NCI-H2196 (cell line): ENCODE measurements at regions not wholly inside any gene's neighbourhood (a gene's known extent, or its start where the extent isn't known, plus 50 kb on each side); places are given as distances from the start of the nearest gene placed in this dataset.

Experiments used
- DNase-seq: peaks from one replicate; lab custom pipeline; 2025; ENCODE audit not compliant: unreplicated experiment; lab: John Stamatoyannopoulos, UW

GRCh38 chr15:47824147-47824546 is 106.8 kb downstream of the SEMA6D start:
- no peak for DNase-seq

- no peak for DNase-seq
Observed at GRCh38 chr15:47829667-47830066, 112.4 kb downstream of the SEMA6D start.

DNA sequence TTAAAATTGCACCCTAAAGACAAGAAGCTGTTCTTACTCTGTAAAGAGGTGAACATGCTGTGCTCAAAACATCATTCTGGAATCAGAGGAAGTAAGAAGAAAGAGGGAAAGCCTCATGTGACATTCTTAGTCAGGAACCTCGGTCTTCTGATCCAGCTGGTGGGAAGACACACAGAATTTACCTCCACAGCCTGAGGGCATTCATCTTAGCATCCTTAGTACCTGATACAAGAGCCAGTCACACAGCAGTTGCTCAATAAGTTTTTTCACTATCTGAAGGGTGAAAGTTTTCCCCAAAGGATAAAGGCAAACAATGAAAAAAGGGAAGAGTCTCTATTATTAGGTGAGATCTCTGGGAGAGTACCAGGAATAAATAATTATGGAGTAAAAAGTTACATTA is 116.8 kb downstream of the SEMA6D start:
- no peak for DNase-seq

DNA sequence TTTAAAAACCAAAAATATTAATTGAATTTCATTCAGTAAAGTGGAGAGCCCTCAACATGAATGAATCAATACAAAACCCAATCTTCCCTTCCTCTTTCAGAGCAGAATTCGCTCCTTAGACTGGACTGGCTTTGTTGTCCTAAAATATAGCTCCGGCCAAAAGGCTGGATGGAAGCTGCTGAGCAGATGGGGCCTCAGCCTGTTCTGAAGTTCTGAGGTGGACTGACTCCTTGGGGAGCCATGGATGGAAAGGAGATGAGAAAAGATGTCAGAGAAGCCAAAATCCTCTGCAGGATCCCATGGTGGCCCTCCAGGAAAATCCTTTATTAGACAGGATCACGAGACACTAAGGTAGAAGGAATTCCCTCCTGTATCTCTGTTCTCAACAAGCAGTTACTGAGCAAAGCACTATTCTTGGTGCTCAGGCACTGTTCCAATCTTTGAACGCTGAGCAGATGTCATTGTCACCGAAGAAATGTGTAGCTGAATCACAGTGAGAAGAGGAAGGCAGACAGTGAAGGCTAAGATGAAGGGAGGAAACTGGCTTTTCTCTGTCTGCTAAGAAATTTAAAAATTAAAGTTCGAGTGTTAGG is 122.0 kb downstream of the SEMA6D start:
- DNase-seq = no peak

DNA sequence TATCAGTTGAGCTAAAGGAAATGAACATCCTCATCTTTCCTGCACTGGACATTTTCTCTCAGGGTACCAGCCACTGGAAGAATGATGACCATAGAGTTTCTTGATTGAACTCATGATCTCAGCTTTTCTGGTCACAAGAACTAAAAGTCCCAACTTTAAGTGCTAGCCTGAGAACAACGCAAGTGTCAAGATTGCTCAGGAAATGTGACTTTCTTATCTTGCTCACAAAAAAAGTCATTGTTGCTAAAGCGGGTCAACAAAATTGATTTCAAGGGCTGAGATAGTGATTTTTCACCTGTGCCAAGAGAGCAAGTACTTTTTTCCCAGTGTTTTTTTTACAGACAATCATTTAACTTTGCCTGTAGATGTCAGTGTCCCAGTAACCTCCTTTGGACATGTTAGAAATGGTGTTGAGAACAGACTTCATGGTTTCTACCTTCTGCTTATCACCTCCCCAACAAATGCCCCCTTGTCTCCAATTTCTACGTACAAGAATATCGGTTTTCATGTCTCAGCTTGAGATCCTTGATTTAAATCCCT is 125.9 kb downstream of the SEMA6D start:
- DNase-seq = no peak

DNA sequence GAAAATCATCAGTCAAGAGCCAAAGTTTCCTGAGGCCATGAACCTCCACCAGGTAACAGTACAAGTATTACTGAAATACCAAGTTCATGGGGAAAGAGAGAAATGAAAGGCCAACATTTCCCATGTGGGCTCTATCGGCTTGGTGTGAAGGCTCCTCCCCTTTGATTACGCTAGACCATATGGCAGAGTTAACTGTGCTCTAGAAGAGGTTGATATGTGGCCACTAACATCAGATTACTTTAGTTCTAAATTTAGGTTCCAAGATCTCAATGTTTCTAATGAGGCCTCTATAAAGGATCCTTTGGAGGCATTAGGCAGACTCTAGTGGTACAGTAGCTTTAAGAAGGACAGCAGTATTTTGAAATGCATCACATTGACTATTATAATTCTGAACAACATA is 127.1 kb downstream of the SEMA6D start:
- DNase-seq = no peak

GRCh38 chr15:47846128-47846868 is 129.0 kb downstream of the SEMA6D start:
- no peak for DNase-seq

- no peak for DNase-seq
Observed at GRCh38 chr15:47846876-47847275, 129.6 kb downstream of the SEMA6D start.

DNA sequence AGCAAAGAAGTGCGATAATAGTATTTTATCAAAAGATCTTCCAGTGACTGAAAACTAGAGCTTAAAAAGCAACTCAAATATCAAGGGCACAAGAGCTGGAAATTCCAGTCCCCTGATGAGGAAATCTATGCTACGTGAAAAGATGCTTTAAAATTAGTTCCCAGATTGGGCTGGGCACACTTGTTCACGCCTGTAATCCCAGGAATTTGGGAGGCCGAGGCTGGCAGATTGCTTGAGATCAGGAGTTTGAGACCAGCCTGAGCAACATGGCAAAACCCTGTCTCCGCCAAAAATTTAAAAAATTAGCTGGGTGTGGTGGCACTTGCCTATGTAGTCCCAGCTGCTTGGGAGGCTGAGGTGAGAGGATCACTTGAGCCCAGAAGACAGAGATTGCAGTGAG is 138.8 kb downstream of the SEMA6D start:
- DNase-seq = no peak

GRCh38 chr15:47857014-47857775 is 139.9 kb downstream of the SEMA6D start:
- no peak for DNase-seq

DNA sequence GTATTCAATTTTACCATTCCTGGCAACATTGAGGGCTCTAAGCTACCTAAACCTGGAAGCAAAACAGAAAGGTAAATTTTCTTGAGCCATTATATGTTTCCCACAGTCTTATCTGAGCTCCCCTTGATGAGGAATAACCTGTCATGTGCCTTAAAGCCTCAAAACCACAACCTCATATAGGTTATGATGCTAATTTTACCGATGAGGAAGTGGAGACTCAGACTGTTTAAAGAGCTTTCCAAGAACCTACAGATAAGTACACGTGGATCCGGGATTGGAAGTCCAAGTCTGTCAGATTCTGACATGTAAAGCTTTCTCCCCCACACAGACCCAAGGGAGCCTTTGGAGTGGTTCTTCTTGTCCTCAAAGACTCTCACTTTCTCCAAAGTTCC is 140.5 kb downstream of the SEMA6D start:
- no peak for DNase-seq

GRCh38 chr15:47861111-47861903 is 144.0 kb downstream of the SEMA6D start:
- no peak for DNase-seq

GRCh38 chr15:47862402-47862801 is 145.1 kb downstream of the SEMA6D start:
- DNase-seq = no peak

DNA sequence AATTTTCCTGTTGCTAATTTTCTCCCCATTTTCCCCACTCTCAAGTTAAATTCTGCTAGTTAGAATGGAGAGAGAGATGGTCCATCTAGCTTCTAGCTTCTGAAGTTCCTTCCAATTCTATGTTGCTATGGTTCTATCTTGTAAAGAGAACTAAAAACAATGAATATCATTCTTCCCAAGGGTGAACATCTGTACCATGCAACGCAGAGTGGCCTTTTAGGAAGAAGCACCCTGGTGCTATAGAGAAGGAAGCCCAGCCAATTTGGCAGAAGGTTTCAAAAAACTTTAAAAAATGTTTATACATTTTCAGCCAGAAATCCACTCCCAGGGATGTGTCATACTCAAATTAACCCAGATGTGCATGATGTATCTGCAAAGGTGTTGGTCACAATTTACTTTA is 149.1 kb downstream of the SEMA6D start:
- DNase-seq = no peak

DNA sequence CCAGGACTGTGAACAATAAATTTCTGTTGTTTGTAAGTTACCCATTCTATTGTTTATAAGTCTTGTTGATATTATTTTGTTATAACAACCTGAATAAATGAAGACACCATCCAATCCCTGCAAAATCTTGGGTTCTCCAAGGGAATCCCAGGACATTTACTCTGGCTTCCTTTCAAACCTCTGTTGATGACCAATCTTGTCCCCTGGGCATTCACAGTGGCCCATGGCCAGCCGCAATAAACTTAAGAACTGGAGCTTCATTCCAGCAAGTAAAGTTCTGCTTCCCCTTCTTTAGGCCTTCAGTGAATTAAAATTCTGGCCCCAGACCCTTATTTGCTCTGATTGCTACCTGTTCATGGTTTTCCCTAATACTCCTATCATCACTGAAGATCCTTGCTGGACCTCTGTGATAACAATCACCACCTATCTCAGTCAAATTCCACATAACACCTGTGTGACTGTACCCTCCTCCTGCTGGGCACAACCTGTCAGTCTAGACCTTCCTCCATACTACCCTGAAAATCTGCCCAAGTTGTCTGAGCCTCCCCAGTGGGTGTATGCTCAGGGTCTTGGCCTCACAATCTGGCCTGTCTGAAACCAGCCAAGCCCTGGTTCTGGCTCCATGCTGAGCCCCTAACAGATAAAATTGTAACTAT is 153.1 kb downstream of the SEMA6D start:
- no peak for DNase-seq

DNA sequence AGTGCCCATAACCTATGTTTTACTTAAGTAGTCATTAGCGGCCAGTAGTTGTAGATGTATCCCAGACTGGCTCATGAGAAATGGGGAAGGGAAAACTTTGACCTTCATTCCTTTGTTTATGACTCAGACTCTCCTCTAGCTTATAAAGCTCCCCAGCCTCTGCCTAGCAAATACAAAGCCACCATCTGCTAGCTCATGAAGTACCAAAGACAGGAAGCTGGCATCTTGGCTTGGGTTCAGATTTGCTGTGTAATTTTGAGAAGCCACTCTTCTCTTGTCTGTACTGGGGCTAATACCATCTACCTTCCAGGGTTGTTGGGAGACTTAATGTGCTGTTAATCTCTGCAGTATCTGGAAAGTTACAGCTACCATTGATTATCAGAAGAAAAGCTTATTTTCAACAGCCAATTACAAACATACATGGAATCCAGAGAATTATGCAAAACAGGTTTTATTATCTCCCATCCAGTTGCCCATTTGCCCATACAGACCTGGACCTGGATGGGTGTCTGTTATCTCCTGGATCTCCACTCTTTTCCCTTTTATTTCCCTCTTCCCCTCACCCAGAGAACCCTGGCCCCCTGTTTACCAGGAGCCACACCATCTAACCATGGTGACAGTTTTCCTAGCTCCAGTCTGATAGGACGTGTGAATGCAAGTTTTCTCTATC is 153.8 kb downstream of the SEMA6D start:
- DNase-seq = peak; percentile 44

GRCh38 chr15:47872208-47872607 is 154.9 kb downstream of the SEMA6D start:
- DNase-seq = no peak

DNA sequence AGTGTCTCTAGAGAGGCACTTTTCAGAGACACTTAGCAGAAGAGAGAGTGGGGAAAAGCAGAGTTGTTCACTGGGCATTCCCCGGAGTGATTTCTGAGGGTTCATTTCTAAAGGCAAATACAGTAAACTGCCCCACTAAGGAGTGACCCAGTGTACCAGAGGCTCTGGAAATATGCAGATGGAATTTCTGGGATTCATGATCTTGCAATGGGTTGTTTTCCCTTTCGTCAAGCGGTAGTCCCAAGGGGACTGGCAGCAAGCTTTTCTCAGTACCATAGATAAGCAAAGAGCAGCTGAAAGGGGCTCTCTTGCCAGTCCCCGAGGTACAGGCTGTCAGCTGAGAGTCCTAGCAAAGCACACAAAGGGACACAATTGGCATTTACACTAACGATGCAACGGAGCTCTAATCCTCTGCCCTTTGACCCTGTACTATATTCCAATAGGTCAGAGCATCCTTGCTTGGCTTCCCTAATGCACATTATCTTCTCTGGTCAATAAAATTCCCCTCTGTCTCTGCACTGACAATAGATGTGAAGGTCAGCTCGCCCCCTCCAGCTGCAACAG is 155.6 kb downstream of the SEMA6D start:
- DNase-seq = no peak

DNA sequence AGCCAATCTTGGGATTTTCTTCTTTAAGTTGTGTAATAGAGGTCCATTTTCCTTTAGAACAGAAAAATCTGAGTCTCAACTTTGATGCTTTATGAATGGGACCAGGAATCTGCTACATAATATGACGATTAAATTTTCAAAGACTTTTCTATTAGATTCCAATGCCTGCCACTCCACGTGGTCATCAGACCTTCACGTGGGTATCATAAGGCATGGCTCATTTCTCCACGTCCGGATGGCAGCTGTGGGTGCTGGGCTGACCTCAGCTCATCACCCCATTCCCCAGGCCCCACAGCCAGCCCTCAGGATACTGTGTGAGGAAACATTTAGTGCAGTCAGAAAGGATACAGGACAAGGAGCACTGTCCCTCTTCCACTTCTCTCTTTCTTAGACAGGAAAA is 159.7 kb downstream of the SEMA6D start:
- DNase-seq = no peak

DNA sequence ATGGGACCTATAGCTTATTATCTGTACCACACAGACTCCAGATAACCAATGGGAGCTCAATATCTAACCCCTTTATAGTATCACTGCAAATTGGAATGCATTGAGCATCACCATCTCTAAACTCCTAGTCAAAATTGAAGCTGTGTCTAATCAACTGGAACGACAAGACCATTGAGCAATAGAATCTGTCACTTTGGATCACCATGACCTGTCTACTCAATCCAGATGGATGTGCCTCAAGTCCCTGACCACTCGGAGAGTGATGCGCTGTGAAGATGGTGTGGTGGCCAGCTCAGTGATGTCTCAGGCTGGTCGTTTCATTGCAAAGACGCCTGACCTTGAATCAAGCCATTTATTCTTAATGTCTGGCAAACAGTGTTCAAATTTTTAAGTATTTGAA is 160.5 kb downstream of the SEMA6D start:
- DNase-seq = no peak
